Coronary artery (tissue), 2 donors: ENCODE measurements at regions not wholly inside any gene's neighbourhood (a gene's known extent, or its start where the extent isn't known, plus 50 kb on each side); places are given as distances from the start of the nearest gene placed in this dataset.
"Not testable (repeated sequence)": the region's sequence is repeated elsewhere in the genome, so short reads cannot be mapped to it uniquely, and the experiment has no call there.

Experiments used
- DNase-seq: peaks from one replicate; pipeline ENCODE4 v3.0.0-alpha.2; 2017; ENCODE audit warnings: low spot score
- H3K27ac ChIP-seq, 2 donors: fragments of 200-600 bp; sonication (generic); one replicate each; pipeline ENCODE4 v1.5.1; 2016 to 2019
- H3K4me3 ChIP-seq: fragments of 200-600 bp; sonication (generic); 2 replicates; pipeline ENCODE4 v1.5.1; 2016; ENCODE audit warnings: mild to moderate bottlenecking, moderate library complexity
- TF ChIP-seq, protein P1 (sequence below): fragments of 200-600 bp; sonication (generic); IDR thresholded peaks from one replicate; pipeline ENCODE4 v1.5.1; 2019; ENCODE audit warnings: antibody characterized with exemption

GRCh38 chr2:16940214-16940613, 274.6 kb upstream of the CYRIA start:
- no peak for DNase-seq
- no peak overlapping the region for H3K4me3 ChIP-seq
- no peak overlapping the region for H3K27ac ChIP-seq
- TF ChIP-seq, protein P1, sequence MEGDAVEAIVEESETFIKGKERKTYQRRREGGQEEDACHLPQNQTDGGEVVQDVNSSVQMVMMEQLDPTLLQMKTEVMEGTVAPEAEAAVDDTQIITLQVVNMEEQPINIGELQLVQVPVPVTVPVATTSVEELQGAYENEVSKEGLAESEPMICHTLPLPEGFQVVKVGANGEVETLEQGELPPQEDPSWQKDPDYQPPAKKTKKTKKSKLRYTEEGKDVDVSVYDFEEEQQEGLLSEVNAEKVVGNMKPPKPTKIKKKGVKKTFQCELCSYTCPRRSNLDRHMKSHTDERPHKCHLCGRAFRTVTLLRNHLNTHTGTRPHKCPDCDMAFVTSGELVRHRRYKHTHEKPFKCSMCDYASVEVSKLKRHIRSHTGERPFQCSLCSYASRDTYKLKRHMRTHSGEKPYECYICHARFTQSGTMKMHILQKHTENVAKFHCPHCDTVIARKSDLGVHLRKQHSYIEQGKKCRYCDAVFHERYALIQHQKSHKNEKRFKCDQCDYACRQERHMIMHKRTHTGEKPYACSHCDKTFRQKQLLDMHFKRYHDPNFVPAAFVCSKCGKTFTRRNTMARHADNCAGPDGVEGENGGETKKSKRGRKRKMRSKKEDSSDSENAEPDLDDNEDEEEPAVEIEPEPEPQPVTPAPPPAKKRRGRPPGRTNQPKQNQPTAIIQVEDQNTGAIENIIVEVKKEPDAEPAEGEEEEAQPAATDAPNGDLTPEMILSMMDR: no peak

DNA sequence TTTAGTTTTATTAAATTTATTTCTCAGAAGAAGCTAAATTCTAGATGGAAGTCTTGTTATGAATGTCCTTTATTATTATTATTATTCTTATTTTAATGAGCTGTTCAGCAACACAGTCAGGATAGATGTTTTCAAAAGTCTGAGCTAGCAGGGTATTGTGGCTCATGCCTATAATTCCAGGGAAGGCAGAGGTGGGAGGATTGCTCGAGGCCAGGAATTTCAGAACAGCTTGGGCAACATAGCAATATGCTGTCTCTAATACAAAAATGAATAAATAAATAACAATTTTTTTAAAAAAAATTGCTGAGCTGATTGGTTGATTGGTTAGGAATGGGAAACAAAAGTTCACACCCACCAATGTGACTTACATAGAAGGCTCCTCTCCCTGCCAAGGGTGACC, 274.1 kb upstream of the CYRIA start:
- Histone ChIP-seq H3K27ac (no peak overlapping the region), H3K4me3 (no peak overlapping the region)
- TF ChIP-seq, protein P1: no peak
- no peak for DNase-seq

DNA sequence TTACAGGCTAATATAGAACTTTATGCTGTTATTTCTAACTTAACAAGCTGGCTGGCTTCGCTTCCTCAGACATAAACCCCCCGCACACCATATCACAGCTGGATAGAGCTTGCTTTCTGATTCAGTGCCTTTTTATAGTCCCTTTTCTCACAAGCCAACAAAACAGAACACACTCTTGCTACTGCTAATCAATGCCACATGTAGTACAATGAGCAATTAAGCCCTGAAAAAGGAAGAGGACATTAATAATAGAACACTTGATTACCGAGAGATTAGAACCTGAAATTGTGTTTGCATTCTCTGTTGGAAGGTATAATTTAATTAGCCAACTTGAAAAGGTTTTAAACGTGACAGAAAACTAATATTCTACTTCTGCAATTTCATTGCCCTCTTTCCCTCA, 267.7 kb upstream of the CYRIA start:
- TF ChIP-seq, protein P1: no peak
- H3K27ac ChIP-seq: no peak overlapping the region
- H3K4me3 ChIP-seq: no peak overlapping the region
- DNase-seq: no peak

DNA sequence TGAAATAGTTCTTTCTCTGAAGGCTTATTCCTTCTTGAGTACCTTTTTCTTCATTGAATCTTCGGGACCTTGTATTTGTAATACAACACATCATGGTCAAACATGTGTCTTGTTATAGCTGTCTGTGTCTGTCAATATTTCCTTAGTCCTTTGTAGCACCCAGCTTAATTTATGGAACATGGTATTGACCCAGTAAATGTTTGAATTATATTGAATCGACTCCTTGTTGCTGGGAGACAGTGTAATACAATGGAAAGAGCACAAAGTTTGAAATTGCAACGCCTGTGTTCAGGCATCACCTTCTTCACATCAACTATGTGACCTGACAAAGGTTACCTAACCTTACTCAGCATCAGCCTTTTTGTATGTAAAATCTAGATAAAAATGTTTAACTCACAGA, 267.2 kb upstream of the CYRIA start:
- TF ChIP-seq, protein P1: no peak
- no peak for DNase-seq
- no peak overlapping the region for H3K4me3 ChIP-seq
- H3K27ac ChIP-seq: no peak overlapping the region

- H3K4me3 ChIP-seq: no peak overlapping the region
- H3K27ac ChIP-seq: no peak overlapping the region
- TF ChIP-seq, protein P1: no peak
- no peak for DNase-seq
Measured at GRCh38 chr2:16931441-16931840, 265.8 kb upstream of the CYRIA start.

DNA sequence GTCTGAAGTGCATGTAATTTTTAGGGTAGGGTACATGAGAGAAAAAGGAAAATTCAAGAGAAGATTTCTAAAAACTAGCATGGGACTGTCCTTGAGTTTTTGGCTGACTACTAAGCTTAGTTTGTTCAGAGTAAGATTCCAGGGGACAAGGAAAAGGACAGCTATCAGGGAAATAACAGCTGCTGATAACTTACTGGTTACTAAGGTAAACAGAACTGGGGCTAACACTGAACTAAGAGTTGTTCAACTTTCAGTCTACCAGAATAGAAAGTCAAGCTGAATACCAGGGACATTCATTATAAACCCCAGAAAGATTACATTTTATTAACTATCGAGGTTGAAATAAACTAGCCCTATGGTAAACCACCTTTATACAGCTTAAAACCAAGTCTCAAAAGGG, 261.8 kb upstream of the CYRIA start:
- DNase-seq: no peak
- H3K4me3 ChIP-seq: no peak overlapping the region
- H3K27ac ChIP-seq: no peak overlapping the region
- TF ChIP-seq, protein P1: no peak

DNA sequence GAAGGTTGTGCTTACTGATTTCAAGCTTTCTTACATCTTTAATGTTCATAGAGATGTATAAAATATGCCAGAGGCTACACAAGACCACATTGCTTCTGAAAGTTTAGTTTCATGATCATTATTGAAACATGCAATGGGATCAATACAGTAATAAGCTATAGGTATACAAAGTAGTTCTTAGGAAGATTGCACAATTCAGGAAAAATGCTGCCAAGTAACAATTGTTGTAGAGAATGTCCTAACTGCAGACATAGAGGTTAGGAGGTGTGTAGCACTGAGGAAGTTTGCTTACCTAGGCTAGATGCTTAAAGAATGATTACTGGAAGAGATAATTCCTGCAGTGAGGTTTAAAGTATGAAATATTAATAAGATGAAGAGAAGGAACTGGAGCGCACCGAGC, 259.5 kb upstream of the CYRIA start:
- DNase-seq: no peak
- TF ChIP-seq, protein P1: no peak
- Histone ChIP-seq H3K27ac (no peak overlapping the region), H3K4me3 (no peak overlapping the region)

DNA sequence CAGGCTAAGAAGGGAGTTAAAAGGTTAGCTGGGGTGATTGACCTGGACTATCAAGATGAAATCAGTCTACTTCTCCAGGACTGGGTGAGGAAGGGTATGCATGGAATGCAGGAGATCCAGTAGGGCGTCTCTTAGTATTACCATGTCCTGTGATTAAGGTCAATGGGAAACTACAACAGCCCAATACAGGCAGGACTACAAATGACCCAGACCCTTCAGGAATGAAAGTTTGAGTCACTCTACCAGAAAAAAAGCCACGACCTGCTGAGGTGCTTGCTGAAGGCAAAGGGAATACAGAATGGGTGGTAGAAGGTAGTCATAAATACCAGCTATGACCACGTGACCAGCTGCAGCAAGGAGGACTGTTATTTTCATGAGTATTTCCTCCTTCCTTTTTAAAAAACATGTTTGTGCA, 249.7 kb upstream of the CYRIA start:
- not testable (repeated sequence) for DNase-seq, H3K27ac ChIP-seq, H3K4me3 ChIP-seq
